C4-2B (cell line): ENCODE measurements at regions not wholly inside any gene's neighbourhood (a gene's known extent, or its start where the extent isn't known, plus 50 kb on each side); places are given as distances from the start of the nearest gene placed in this dataset.

ENCODE experiments used
- ZFX ChIP-seq: fragments of 450-650 bp; IDR thresholded peaks from 2 replicates; pipeline ENCODE4 v1.6.1; 2017
- TF ChIP-seq, protein P1 (sequence below): fragments of 450-650 bp; conservative IDR thresholded peaks from 2 replicates; pipeline ENCODE4 v1.5.1; 2017; ENCODE audit warnings: mild to moderate bottlenecking

DNA sequence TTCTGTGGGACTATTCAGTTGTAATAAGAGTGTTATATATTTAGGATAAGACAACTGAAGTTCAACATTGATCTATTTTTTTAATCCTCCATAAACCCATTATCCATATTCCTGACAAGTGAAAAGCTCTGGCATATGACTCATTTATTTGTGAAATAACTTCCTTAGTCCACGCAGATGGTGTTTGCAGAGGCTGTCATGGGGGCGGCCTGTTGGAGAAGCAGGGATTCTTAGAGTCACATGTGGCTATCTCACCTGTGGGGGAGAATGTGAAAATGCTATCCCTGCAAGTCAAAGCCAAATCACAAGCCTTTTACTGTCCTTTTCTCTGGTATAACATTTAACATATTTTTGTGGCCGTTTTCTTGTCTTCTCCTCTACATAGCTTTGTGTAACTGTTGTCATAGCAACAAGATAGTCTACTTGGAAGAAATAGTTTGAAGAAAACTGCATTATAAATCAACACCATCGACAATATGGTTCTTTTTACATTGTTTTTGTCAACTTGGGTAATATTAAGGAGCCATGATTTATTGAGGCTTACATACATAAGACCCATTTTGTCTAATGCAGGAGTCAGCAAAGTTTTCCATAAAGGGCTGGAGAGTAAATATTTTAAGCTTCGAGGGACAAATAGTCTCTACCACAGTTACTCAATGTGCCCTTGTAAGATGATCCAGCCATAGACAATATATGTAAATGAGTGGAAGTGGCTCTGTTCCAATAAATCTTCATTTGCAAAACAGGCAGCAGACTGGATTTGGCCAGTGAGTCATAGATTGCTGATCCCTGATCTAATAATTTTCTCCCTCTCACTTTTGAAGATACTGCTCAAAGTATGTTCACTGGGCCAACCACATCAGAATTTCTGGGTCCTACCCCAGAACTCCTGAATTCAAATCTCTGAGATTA lies 395.0 kb downstream of the DTHD1 start:
- TF ChIP-seq, protein P1, sequence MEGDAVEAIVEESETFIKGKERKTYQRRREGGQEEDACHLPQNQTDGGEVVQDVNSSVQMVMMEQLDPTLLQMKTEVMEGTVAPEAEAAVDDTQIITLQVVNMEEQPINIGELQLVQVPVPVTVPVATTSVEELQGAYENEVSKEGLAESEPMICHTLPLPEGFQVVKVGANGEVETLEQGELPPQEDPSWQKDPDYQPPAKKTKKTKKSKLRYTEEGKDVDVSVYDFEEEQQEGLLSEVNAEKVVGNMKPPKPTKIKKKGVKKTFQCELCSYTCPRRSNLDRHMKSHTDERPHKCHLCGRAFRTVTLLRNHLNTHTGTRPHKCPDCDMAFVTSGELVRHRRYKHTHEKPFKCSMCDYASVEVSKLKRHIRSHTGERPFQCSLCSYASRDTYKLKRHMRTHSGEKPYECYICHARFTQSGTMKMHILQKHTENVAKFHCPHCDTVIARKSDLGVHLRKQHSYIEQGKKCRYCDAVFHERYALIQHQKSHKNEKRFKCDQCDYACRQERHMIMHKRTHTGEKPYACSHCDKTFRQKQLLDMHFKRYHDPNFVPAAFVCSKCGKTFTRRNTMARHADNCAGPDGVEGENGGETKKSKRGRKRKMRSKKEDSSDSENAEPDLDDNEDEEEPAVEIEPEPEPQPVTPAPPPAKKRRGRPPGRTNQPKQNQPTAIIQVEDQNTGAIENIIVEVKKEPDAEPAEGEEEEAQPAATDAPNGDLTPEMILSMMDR, result no peak
- TF ChIP-seq ZFX, result no peak
